Activated CD4-positive, alpha-beta T cell treated with anti-CD3 and anti-CD28 coated beads, Interleukin-2, amount 10 ng/mL, durations not matched to agents 24 days and 14 days (primary cell): ENCODE measurements at regions not wholly inside any gene's neighbourhood (a gene's known extent, or its start where the extent isn't known, plus 50 kb on each side); places are given as distances from the start of the nearest gene placed in this dataset.
"Not testable (repeated sequence)": the region's sequence is repeated elsewhere in the genome, so short reads cannot be mapped to it uniquely, and the experiment has no call there.

Source experiments
- DNase-seq: peaks from one replicate; pipeline ENCODE4 v3.0.0; 2022
- H3K27ac Mint-ChIP-seq: one replicate; pipeline ENCODE4 v1.8.0; 2022; ENCODE audit warnings: mild to moderate bottlenecking, mixed read lengths
- H3K27me3 Mint-ChIP-seq: one replicate; pipeline ENCODE4 v1.8.0; 2022; ENCODE audit warnings: mixed read lengths
- H3K36me3 Mint-ChIP-seq: one replicate; pipeline ENCODE4 v1.8.0; 2022; ENCODE audit warnings: low read depth, mild to moderate bottlenecking, mixed read lengths
- H3K4me1 Mint-ChIP-seq: one replicate; pipeline ENCODE4 v1.8.0; 2021; ENCODE audit warnings: mixed read lengths
- H3K4me3 Mint-ChIP-seq: one replicate; pipeline ENCODE4 v1.8.0; 2022; ENCODE audit warnings: mild to moderate bottlenecking, moderate library complexity, mixed read lengths
- H3K9me3 Mint-ChIP-seq: one replicate; pipeline ENCODE4 v1.8.0; 2021; ENCODE audit warnings: mixed read lengths
- intact Hi-C: fragments of 100-400 bp; cut with micrococcal nuclease; formaldehyde crosslinking; loops from one replicate; pipeline ENCODE4 v1.15.1; 2023

- H3K27me3 Mint-ChIP-seq, intact Hi-C loops, H3K36me3 Mint-ChIP-seq, H3K4me3 Mint-ChIP-seq, H3K4me1 Mint-ChIP-seq, H3K27ac Mint-ChIP-seq, H3K9me3 Mint-ChIP-seq, DNase-seq: not testable (repeated sequence)
Observed at GRCh38 chr5:158227314-158227713, 368.4 kb upstream of the CLINT1 start.

GRCh38 chr5:158226496-158226895 lies 367.6 kb upstream of the CLINT1 start:
- no peak for DNase-seq
- no peak overlapping the region for H3K4me3 Mint-ChIP-seq
- H3K27me3 Mint-ChIP-seq: no peaks in the 10 kb centered on the region

GRCh38 chr5:158224253-158224652 lies 365.3 kb upstream of the CLINT1 start:
- H3K9me3 Mint-ChIP-seq: peaks cover 3% of the 10 kb centered on the region
- no peaks in the 10 kb centered on the region for H3K36me3 Mint-ChIP-seq
- no peak overlapping the region for H3K27ac Mint-ChIP-seq
- H3K4me1 Mint-ChIP-seq: no peaks in the 10 kb centered on the region
- intact Hi-C loops: no loop called here
- DNase-seq: no peak
- H3K27me3 Mint-ChIP-seq: no peaks in the 10 kb centered on the region
- no peak overlapping the region for H3K4me3 Mint-ChIP-seq

More at GRCh38 chr5:158226496-158226895, 367.6 kb upstream of the CLINT1 start:
- intact Hi-C loops: no loop called here
- no peak overlapping the region for H3K27ac Mint-ChIP-seq
- no peaks in the 10 kb centered on the region for H3K36me3 Mint-ChIP-seq
- H3K9me3 Mint-ChIP-seq: peaks cover 3% of the 10 kb centered on the region
- no peaks in the 10 kb centered on the region for H3K4me1 Mint-ChIP-seq

GRCh38 chr5:158223054-158223600 lies 364.2 kb upstream of the CLINT1 start:
- no peak overlapping the region for H3K27ac Mint-ChIP-seq
- no peak overlapping the region for H3K4me3 Mint-ChIP-seq
- no peaks in the 10 kb centered on the region for H3K36me3 Mint-ChIP-seq
- no peaks in the 10 kb centered on the region for H3K4me1 Mint-ChIP-seq
- peaks cover 3% of the 10 kb centered on the region for H3K9me3 Mint-ChIP-seq
- DNase-seq: no peak
- intact Hi-C loops: no loop called here
- H3K27me3 Mint-ChIP-seq: no peaks in the 10 kb centered on the region

GRCh38 chr5:158212917-158213316 lies 354.0 kb upstream of the CLINT1 start:
- Mint-ChIP-seq H3K9me3 (peaks cover 6% of the 10 kb centered on the region), H3K27ac (no peak overlapping the region), H3K36me3 (no peaks in the 10 kb centered on the region), H3K27me3 (no peaks in the 10 kb centered on the region), H3K4me1 (no peaks in the 10 kb centered on the region), H3K4me3 (no peak overlapping the region)
- intact Hi-C loops: no loop called here
- no peak for DNase-seq

GRCh38 chr5:158212237-158212636 lies 353.3 kb upstream of the CLINT1 start:
- no peaks in the 10 kb centered on the region for H3K4me1 Mint-ChIP-seq
- H3K36me3 Mint-ChIP-seq: no peaks in the 10 kb centered on the region
- DNase-seq: no peak
- no peaks in the 10 kb centered on the region for H3K27me3 Mint-ChIP-seq
- H3K4me3 Mint-ChIP-seq: no peak overlapping the region
- H3K27ac Mint-ChIP-seq: no peak overlapping the region
- H3K9me3 Mint-ChIP-seq: peaks cover 6% of the 10 kb centered on the region
- intact Hi-C loops: no loop called here

- intact Hi-C loops: no loop called here
- H3K4me1 Mint-ChIP-seq: no peaks in the 10 kb centered on the region
- H3K27me3 Mint-ChIP-seq: no peaks in the 10 kb centered on the region
- no peak for DNase-seq
- no peak overlapping the region for H3K4me3 Mint-ChIP-seq
- no peaks in the 10 kb centered on the region for H3K9me3 Mint-ChIP-seq
- H3K27ac Mint-ChIP-seq: no peak overlapping the region
- H3K36me3 Mint-ChIP-seq: no peaks in the 10 kb centered on the region
Observed at GRCh38 chr5:158209219-158209908, 350.4 kb upstream of the CLINT1 start.

- Mint-ChIP-seq H3K4me1 (no peaks in the 10 kb centered on the region), H3K4me3 (no peak overlapping the region), H3K36me3 (no peaks in the 10 kb centered on the region), H3K9me3 (no peaks in the 10 kb centered on the region), H3K27ac (no peak overlapping the region), H3K27me3 (no peaks in the 10 kb centered on the region)
- intact Hi-C loops: no loop called here
- no peak for DNase-seq
Observed at GRCh38 chr5:158207733-158208132, 348.8 kb upstream of the CLINT1 start.

GRCh38 chr5:158205992-158206391 lies 347.0 kb upstream of the CLINT1 start:
- no peaks in the 10 kb centered on the region for H3K4me1 Mint-ChIP-seq
- H3K36me3 Mint-ChIP-seq: no peaks in the 10 kb centered on the region
- H3K9me3 Mint-ChIP-seq: no peaks in the 10 kb centered on the region
- H3K27me3 Mint-ChIP-seq: no peaks in the 10 kb centered on the region
- H3K4me3 Mint-ChIP-seq: no peak overlapping the region
- intact Hi-C loops: no loop called here
- no peak overlapping the region for H3K27ac Mint-ChIP-seq
- DNase-seq: no peak

- Mint-ChIP-seq H3K27ac (no peak overlapping the region), H3K36me3 (no peaks in the 10 kb centered on the region), H3K4me3 (no peak overlapping the region), H3K9me3 (no peaks in the 10 kb centered on the region), H3K4me1 (no peaks in the 10 kb centered on the region), H3K27me3 (no peaks in the 10 kb centered on the region)
- intact Hi-C loops: no loop called here
- no peak for DNase-seq
Observed at GRCh38 chr5:158203261-158203660, 344.3 kb upstream of the CLINT1 start.

- no peak overlapping the region for H3K27ac Mint-ChIP-seq
- no peaks in the 10 kb centered on the region for H3K27me3 Mint-ChIP-seq
- no peak overlapping the region for H3K4me3 Mint-ChIP-seq
- no peaks in the 10 kb centered on the region for H3K9me3 Mint-ChIP-seq
- H3K4me1 Mint-ChIP-seq: no peaks in the 10 kb centered on the region
- DNase-seq: no peak
- intact Hi-C loops: no loop called here
- H3K36me3 Mint-ChIP-seq: no peaks in the 10 kb centered on the region
Observed at GRCh38 chr5:158202801-158203200, 343.9 kb upstream of the CLINT1 start.

GRCh38 chr5:158200619-158201018 lies 341.7 kb upstream of the CLINT1 start:
- no peak overlapping the region for H3K4me3 Mint-ChIP-seq
- DNase-seq: no peak
- no peaks in the 10 kb centered on the region for H3K27me3 Mint-ChIP-seq

GRCh38 chr5:158198636-158199035 lies 339.7 kb upstream of the CLINT1 start:
- Mint-ChIP-seq H3K4me1 (no peaks in the 10 kb centered on the region), H3K9me3 (peaks cover 3% of the 10 kb centered on the region), H3K27ac (no peak overlapping the region), H3K36me3 (no peaks in the 10 kb centered on the region), H3K4me3 (no peak overlapping the region), H3K27me3 (no peaks in the 10 kb centered on the region)
- intact Hi-C loops: no loop called here
- DNase-seq: no peak

More at GRCh38 chr5:158200619-158201018, 341.7 kb upstream of the CLINT1 start:
- Mint-ChIP-seq H3K4me1 (no peaks in the 10 kb centered on the region), H3K27ac (no peak overlapping the region), H3K9me3 (no peaks in the 10 kb centered on the region), H3K36me3 (no peaks in the 10 kb centered on the region)
- intact Hi-C loops: no loop called here

GRCh38 chr5:158195416-158196210 lies 336.7 kb upstream of the CLINT1 start:
- intact Hi-C loops: no loop called here
- H3K36me3 Mint-ChIP-seq: no peaks in the 10 kb centered on the region
- H3K27me3 Mint-ChIP-seq: no peaks in the 10 kb centered on the region
- H3K4me3 Mint-ChIP-seq: no peak overlapping the region
- DNase-seq: no peak
- H3K9me3 Mint-ChIP-seq: peaks cover 6% of the 10 kb centered on the region
- no peak overlapping the region for H3K27ac Mint-ChIP-seq
- H3K4me1 Mint-ChIP-seq: no peaks in the 10 kb centered on the region
